ENCODE measurements at regions not wholly inside any gene's neighbourhood (a gene's known extent, or its start where the extent isn't known, plus 50 kb on each side); places are given as distances from the start of the nearest gene placed in this dataset.
"Not testable (repeated sequence)": the region's sequence is repeated elsewhere in the genome, so short reads cannot be mapped to it uniquely, and the experiment has no call there.

- Histone ChIP-seq H3K9ac (ENCODE audit: low read depth, low read length) (no peak overlapping the region), H4K20me1 (ENCODE audit: insufficient read depth, low read length) (no peaks in the 10 kb centered on the region), H3K27ac (ENCODE audit: low read length) (no peak overlapping the region), H2AFZ (ENCODE audit: low read depth, low read length) (no peak overlapping the region), H3K27me3 (ENCODE audit: insufficient read depth, low read length, poor library complexity) (no peaks in the 10 kb centered on the region), H3K4me1 (ENCODE audit: insufficient read depth, low read length) (no peaks in the 10 kb centered on the region), H3K79me2 (ENCODE audit: insufficient read depth, low read length) (no peaks in the 10 kb centered on the region), H3K4me3 (ENCODE audit: low read depth in 1 of 2, low read length in 2 of 2) (no peak overlapping the region), H3K4me2 (ENCODE audit: insufficient read depth, low read length) (no peak overlapping the region), H3K36me3 (ENCODE audit: insufficient read depth, low read length) (no peaks in the 10 kb centered on the region), H3K9me3 (ENCODE audit: insufficient read depth, low read length, severe bottlenecking) (no peaks in the 10 kb centered on the region)
- no peak for TF ChIP-seq CTCF (IDR thresholded peaks at IDR 0.05; ENCODE audit: borderline replicate concordance, extremely low read depth, low read length, poor library complexity, severe bottlenecking)
- TF ChIP-seq EZH2 (IDR thresholded peaks at IDR 0.05; ENCODE audit: borderline replicate concordance, low read depth, low read length, severe bottlenecking) = no peak
- DNase-seq (no peak), ATAC-seq (ENCODE audit: insufficient read depth, low read depth) (no peak)
Measured at GRCh38 chr6:86407128-86407527, 530.2 kb upstream of the HTR1E start.

- not testable (repeated sequence) for H3K4me2 ChIP-seq (ENCODE audit: insufficient read depth, low read length); H3K4me3 ChIP-seq (ENCODE audit: low read depth in 1 of 2, low read length in 2 of 2); H2AFZ ChIP-seq (ENCODE audit: low read depth, low read length); H3K4me1 ChIP-seq (ENCODE audit: insufficient read depth, low read length); ATAC-seq (ENCODE audit: insufficient read depth, low read depth); H3K9me3 ChIP-seq (ENCODE audit: insufficient read depth, low read length, severe bottlenecking); H3K9ac ChIP-seq (ENCODE audit: low read depth, low read length); H3K27ac ChIP-seq (ENCODE audit: low read length); H3K27me3 ChIP-seq (ENCODE audit: insufficient read depth, low read length, poor library complexity); H4K20me1 ChIP-seq (ENCODE audit: insufficient read depth, low read length); H3K79me2 ChIP-seq (ENCODE audit: insufficient read depth, low read length); H3K36me3 ChIP-seq (ENCODE audit: insufficient read depth, low read length); DNase-seq
Measured at GRCh38 chr6:86392850-86393249, 544.5 kb upstream of the HTR1E start.

- H3K4me2 ChIP-seq (ENCODE audit: insufficient read depth, low read length) = no peak overlapping the region
- H4K20me1 ChIP-seq (ENCODE audit: insufficient read depth, low read length) = no peaks in the 10 kb centered on the region
- no peaks in the 10 kb centered on the region for H3K9me3 ChIP-seq (ENCODE audit: insufficient read depth, low read length, severe bottlenecking)
- H3K36me3 ChIP-seq (ENCODE audit: insufficient read depth, low read length) = no peaks in the 10 kb centered on the region
- no peaks in the 10 kb centered on the region for H3K27me3 ChIP-seq (ENCODE audit: insufficient read depth, low read length, poor library complexity)
- TF ChIP-seq CTCF (IDR thresholded peaks at IDR 0.05; ENCODE audit: borderline replicate concordance, extremely low read depth, low read length, poor library complexity, severe bottlenecking) = no peak
- ATAC-seq (ENCODE audit: insufficient read depth, low read depth) = no peak
- H3K4me3 ChIP-seq (ENCODE audit: low read depth in 1 of 2, low read length in 2 of 2) = no peak overlapping the region
- H3K4me1 ChIP-seq (ENCODE audit: insufficient read depth, low read length) = no peaks in the 10 kb centered on the region
- H3K79me2 ChIP-seq (ENCODE audit: insufficient read depth, low read length) = no peaks in the 10 kb centered on the region
- no peak for DNase-seq
- no peak overlapping the region for H3K9ac ChIP-seq (ENCODE audit: low read depth, low read length)
- no peak overlapping the region for H2AFZ ChIP-seq (ENCODE audit: low read depth, low read length)
- H3K27ac ChIP-seq (ENCODE audit: low read length) = no peak overlapping the region
Measured at GRCh38 chr6:86380571-86381125, 556.7 kb upstream of the HTR1E start.

- ATAC-seq (ENCODE audit: insufficient read depth, low read depth) (no peak), DNase-seq (no peak)
- Histone ChIP-seq H3K27me3 (ENCODE audit: insufficient read depth, low read length, poor library complexity) (no peaks in the 10 kb centered on the region), H3K4me3 (ENCODE audit: low read depth in 1 of 2, low read length in 2 of 2) (no peak overlapping the region), H3K9me3 (ENCODE audit: insufficient read depth, low read length, severe bottlenecking) (no peaks in the 10 kb centered on the region), H3K9ac (ENCODE audit: low read depth, low read length) (no peak overlapping the region), H3K36me3 (ENCODE audit: insufficient read depth, low read length) (no peaks in the 10 kb centered on the region), H2AFZ (ENCODE audit: low read depth, low read length) (no peak overlapping the region), H4K20me1 (ENCODE audit: insufficient read depth, low read length) (no peaks in the 10 kb centered on the region), H3K4me1 (ENCODE audit: insufficient read depth, low read length) (no peaks in the 10 kb centered on the region), H3K27ac (ENCODE audit: low read length) (no peak overlapping the region), H3K79me2 (ENCODE audit: insufficient read depth, low read length) (no peaks in the 10 kb centered on the region), H3K4me2 (ENCODE audit: insufficient read depth, low read length) (no peak overlapping the region)
- TF ChIP-seq EZH2 (IDR thresholded peaks at IDR 0.05; ENCODE audit: borderline replicate concordance, low read depth, low read length, severe bottlenecking) (no peak), CTCF (IDR thresholded peaks at IDR 0.05; ENCODE audit: borderline replicate concordance, extremely low read depth, low read length, poor library complexity, severe bottlenecking) (no peak)
Measured at GRCh38 chr6:86357877-86358276, 579.5 kb upstream of the HTR1E start.
